ENCODE measurements at regions not wholly inside any gene's neighbourhood (a gene's known extent, or its start where the extent isn't known, plus 50 kb on each side); places are given as distances from the start of the nearest gene placed in this dataset.

DNA sequence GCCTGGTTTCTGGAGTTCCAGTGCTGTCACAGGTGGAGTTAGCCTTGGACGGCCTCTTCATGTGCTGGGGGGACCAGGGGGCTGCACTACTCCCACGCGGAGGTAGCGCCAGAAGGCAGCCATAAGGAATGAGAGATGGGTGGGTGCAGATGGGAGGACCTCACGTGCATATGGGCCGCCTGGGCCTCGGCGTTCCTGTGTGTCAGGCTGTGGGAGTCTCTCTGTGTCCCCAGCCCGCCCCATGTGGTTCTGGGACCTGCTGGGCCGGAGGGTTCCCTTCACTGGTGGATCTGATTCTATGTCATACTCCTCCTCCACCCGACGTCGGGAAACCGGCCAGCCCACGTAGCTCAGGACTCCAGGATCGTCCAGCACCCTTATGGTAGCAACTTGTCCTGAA is 149.0 kb upstream of the SOX1 start:
- Histone ChIP-seq H3K4me3 (ENCODE audit: low read depth in 2 of 2, low read length in 2 of 2) (no peak overlapping the region), H3K27ac (ENCODE audit: low read length) (no peak overlapping the region), H3K36me3 (ENCODE audit: control insufficient read depth, insufficient read depth, low read length) (no peaks in the 10 kb centered on the region), H3K4me1 (ENCODE audit: control insufficient read depth, insufficient read depth, low read length) (no peaks in the 10 kb centered on the region), H3K9me3 (ENCODE audit: control insufficient read depth, insufficient read depth, low read depth, low read length) (no peaks in the 10 kb centered on the region), H3K27me3 (ENCODE audit: control insufficient read depth, insufficient read depth, low read length) (no peaks in the 10 kb centered on the region; the same call in 1 of the 2 replicates)
- TF ChIP-seq SIN3A (IDR thresholded peaks at IDR 0.05; ENCODE audit: borderline replicate concordance, insufficient read depth, low read depth, low read length): no peak
- TF ChIP-seq, protein P1, sequence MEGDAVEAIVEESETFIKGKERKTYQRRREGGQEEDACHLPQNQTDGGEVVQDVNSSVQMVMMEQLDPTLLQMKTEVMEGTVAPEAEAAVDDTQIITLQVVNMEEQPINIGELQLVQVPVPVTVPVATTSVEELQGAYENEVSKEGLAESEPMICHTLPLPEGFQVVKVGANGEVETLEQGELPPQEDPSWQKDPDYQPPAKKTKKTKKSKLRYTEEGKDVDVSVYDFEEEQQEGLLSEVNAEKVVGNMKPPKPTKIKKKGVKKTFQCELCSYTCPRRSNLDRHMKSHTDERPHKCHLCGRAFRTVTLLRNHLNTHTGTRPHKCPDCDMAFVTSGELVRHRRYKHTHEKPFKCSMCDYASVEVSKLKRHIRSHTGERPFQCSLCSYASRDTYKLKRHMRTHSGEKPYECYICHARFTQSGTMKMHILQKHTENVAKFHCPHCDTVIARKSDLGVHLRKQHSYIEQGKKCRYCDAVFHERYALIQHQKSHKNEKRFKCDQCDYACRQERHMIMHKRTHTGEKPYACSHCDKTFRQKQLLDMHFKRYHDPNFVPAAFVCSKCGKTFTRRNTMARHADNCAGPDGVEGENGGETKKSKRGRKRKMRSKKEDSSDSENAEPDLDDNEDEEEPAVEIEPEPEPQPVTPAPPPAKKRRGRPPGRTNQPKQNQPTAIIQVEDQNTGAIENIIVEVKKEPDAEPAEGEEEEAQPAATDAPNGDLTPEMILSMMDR (IDR thresholded peaks at IDR 0.05): no peak
- TF ChIP-seq, protein P2, sequence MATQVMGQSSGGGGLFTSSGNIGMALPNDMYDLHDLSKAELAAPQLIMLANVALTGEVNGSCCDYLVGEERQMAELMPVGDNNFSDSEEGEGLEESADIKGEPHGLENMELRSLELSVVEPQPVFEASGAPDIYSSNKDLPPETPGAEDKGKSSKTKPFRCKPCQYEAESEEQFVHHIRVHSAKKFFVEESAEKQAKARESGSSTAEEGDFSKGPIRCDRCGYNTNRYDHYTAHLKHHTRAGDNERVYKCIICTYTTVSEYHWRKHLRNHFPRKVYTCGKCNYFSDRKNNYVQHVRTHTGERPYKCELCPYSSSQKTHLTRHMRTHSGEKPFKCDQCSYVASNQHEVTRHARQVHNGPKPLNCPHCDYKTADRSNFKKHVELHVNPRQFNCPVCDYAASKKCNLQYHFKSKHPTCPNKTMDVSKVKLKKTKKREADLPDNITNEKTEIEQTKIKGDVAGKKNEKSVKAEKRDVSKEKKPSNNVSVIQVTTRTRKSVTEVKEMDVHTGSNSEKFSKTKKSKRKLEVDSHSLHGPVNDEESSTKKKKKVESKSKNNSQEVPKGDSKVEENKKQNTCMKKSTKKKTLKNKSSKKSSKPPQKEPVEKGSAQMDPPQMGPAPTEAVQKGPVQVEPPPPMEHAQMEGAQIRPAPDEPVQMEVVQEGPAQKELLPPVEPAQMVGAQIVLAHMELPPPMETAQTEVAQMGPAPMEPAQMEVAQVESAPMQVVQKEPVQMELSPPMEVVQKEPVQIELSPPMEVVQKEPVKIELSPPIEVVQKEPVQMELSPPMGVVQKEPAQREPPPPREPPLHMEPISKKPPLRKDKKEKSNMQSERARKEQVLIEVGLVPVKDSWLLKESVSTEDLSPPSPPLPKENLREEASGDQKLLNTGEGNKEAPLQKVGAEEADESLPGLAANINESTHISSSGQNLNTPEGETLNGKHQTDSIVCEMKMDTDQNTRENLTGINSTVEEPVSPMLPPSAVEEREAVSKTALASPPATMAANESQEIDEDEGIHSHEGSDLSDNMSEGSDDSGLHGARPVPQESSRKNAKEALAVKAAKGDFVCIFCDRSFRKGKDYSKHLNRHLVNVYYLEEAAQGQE (IDR thresholded peaks at IDR 0.05; ENCODE audit: insufficient read depth in 1 of 2, low read depth in 2 of 2, low read length in 1 of 2): no peak
- no peak for TF ChIP-seq TCF7L2 (IDR thresholded peaks at IDR 0.05; ENCODE audit: low read depth, low read length)
- no peak for TF ChIP-seq POLR2AphosphoS5 (IDR thresholded peaks at IDR 0.05; ENCODE audit: low read depth, low read length)
- intact Hi-C loops (cut with micrococcal nuclease; ENCODE audit: unreplicated experiment) (no loop called here), in situ Hi-C loops (cut with HindIII; ENCODE audit: low pct_unique_long_range_greater_than_20kb, low sequenced_read_pairs) (no loop called here)
- DNase-seq (ENCODE audit: low read depth, low spot score): no peak
- ChIA-PET CTCF (no interaction called here), POLR2A (no interaction called here)
- no TSS peak for BruUV-seq (replicated peaks)
- no peak for ATAC-seq

DNA sequence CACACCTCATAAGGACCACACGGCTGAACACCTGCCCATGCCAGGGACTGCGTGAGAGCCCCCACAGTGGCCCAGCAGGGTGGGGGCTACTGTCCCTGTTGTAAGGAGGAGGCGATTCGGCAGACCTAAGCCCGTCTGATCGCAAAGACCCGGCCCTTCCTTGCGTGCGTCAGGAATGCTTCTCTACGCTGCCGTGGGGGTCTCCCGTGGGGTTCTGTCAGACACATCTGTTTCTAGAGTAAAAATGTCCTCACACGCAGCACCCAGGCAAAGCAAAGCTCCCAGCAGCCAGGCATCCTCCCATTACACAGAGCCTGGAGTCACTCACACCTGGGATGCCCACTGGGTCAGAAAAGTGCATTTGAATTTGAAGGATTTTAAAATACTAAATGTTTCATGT is 147.7 kb upstream of the SOX1 start:
- BruUV-seq (replicated peaks): no TSS peak
- intact Hi-C loops (cut with micrococcal nuclease; ENCODE audit: unreplicated experiment): no loop called here
- DNase-seq (ENCODE audit: low read depth, low spot score) (no peak), ATAC-seq (no peak)
- POLR2A ChIA-PET: no interaction called here
- in situ Hi-C loops (cut with HindIII; ENCODE audit: low pct_unique_long_range_greater_than_20kb, low sequenced_read_pairs): no loop called here
- Histone ChIP-seq H3K4me3 (ENCODE audit: low read depth in 2 of 2, low read length in 2 of 2) (no peak overlapping the region), H3K27ac (ENCODE audit: low read length) (no peak overlapping the region), H3K9me3 (ENCODE audit: control insufficient read depth, insufficient read depth, low read depth, low read length) (no peaks in the 10 kb centered on the region), H3K4me1 (ENCODE audit: control insufficient read depth, insufficient read depth, low read length) (no peaks in the 10 kb centered on the region), H3K36me3 (ENCODE audit: control insufficient read depth, insufficient read depth, low read length) (no peaks in the 10 kb centered on the region), H3K27me3 (ENCODE audit: control insufficient read depth, insufficient read depth, low read length) (no peaks in the 10 kb centered on the region; the same call in 1 of the 2 replicates)
- TF ChIP-seq POLR2AphosphoS5 (IDR thresholded peaks at IDR 0.05; ENCODE audit: low read depth, low read length) (no peak), SIN3A (IDR thresholded peaks at IDR 0.05; ENCODE audit: borderline replicate concordance, insufficient read depth, low read depth, low read length) (no peak), TCF7L2 (IDR thresholded peaks at IDR 0.05; ENCODE audit: low read depth, low read length) (no peak)
- TF ChIP-seq, protein P2 (IDR thresholded peaks at IDR 0.05; ENCODE audit: insufficient read depth in 1 of 2, low read depth in 2 of 2, low read length in 1 of 2): no peak
- TF ChIP-seq, protein P1 (IDR thresholded peaks at IDR 0.05): no peak
- CTCF ChIA-PET: no interaction called here
